Mucosa of rectum (tissue), 2 donors: ENCODE measurements at regions not wholly inside any gene's neighbourhood (a gene's known extent, or its start where the extent isn't known, plus 50 kb on each side); places are given as distances from the start of the nearest gene placed in this dataset.
"Not testable (repeated sequence)": the region's sequence is repeated elsewhere in the genome, so short reads cannot be mapped to it uniquely, and the experiment has no call there.

ENCODE experiments used
- H3K27ac ChIP-seq, 2 donors: one replicate each; pipeline ENCODE4 v1.7.0; 2013; ENCODE audit warnings: inconsistent platforms in 2 of 2, low read depth in 2 of 2, low read length in 2 of 2
- H3K27me3 ChIP-seq, 2 donors: one replicate each; pipeline ENCODE4 v1.7.0; 2013; ENCODE audit warnings: low read length in 2 of 2; ENCODE audit not compliant: control insufficient read depth in 2 of 2, insufficient read depth in 2 of 2
- H3K36me3 ChIP-seq, 2 donors: one replicate each; pipeline ENCODE4 v1.7.0; 2013; ENCODE audit warnings: low read length in 2 of 2; ENCODE audit not compliant: control insufficient read depth in 2 of 2, insufficient read depth in 2 of 2
- H3K4me1 ChIP-seq, 2 donors: one replicate each; pipeline ENCODE4 v1.7.0; 2013; ENCODE audit warnings: low read length in 2 of 2, mild to moderate bottlenecking in 1 of 2; ENCODE audit not compliant: control insufficient read depth in 2 of 2, insufficient read depth in 2 of 2
- H3K4me3 ChIP-seq, 2 donors: one replicate each; pipeline ENCODE4 v1.7.0; 2013; ENCODE audit warnings: low read length in 2 of 2
- H3K9ac ChIP-seq, 2 donors: one replicate each; pipeline ENCODE4 v1.7.0; 2013; ENCODE audit warnings: low read length in 2 of 2, low read depth in 1 of 2, mild to moderate bottlenecking in 1 of 2
- H3K9me3 ChIP-seq, 2 donors: one replicate each; pipeline ENCODE4 v1.7.0; 2013; ENCODE audit warnings: low read length in 2 of 2; ENCODE audit not compliant: control insufficient read depth in 2 of 2
- donor health status: healthy.
- donor health status: Normal muscosa, but diverticular disease.

DNA sequence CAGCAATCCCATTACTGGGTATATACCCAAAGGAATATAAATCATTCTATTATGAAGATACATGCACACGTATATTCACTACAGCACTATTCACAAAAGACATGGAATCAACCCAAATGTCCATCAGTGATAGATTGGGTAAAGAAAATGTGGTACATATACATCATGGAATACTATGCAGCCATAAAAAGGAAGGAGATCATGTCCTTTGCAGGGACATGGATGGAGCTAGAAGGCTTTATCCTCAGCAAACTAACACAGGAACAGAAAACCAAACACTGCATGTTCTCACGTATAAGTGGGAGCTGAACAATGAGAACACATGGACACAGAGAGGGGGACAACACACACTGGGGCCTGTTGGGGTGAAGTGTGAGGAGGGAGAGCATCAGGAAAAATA, 139.9 kb upstream of the EXOC2 start:
- H3K27ac ChIP-seq, H3K4me3 ChIP-seq, H3K4me1 ChIP-seq: not testable (repeated sequence)

DNA sequence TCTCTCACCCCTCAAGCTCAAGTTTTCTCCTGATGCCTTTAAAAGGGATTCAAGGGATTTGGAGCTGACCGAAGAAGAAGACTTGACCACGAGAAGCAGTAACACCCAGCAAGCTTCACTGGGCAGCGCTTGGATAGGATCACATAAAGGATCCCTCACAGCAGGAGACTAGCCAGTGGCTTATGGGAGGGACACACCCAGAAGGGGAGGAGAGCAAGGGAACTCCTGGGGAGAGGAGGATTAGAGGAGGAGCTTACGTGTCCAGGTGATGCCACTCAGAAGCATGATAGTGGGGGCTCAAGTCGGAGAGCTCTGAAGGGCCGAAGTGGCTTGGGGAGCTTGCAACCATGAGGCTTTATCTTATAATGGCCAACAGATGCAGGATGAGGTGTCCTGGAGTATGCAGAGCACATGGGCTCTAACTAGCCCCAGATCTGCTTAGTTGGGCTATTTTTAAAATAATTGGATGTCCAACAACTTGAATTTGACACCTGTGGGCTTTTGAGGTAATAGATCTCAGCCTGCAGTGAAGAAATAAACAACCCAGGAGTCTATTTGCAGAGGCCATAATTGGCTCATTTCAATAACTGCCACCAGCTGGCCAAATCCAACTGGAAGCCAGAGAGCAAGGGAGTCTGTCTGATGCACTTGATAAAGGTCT, 137.9 kb upstream of the EXOC2 start:
- H3K36me3 ChIP-seq = no peaks in the 10 kb centered on the region
- peaks cover 0 to 3% of the 10 kb centered on the region in 2 donors for H3K9me3 ChIP-seq
- no peaks in the 10 kb centered on the region for H3K4me1 ChIP-seq
- no peak overlapping the region for H3K9ac ChIP-seq
- H3K27me3 ChIP-seq = no peaks in the 10 kb centered on the region
- H3K4me3 ChIP-seq = no peak overlapping the region
- H3K27ac ChIP-seq = no peak overlapping the region

More for the DNA sequence above, 139.9 kb upstream of the EXOC2 start:
- H3K9me3 ChIP-seq, H3K27me3 ChIP-seq, H3K36me3 ChIP-seq, H3K9ac ChIP-seq: not testable (repeated sequence)

DNA sequence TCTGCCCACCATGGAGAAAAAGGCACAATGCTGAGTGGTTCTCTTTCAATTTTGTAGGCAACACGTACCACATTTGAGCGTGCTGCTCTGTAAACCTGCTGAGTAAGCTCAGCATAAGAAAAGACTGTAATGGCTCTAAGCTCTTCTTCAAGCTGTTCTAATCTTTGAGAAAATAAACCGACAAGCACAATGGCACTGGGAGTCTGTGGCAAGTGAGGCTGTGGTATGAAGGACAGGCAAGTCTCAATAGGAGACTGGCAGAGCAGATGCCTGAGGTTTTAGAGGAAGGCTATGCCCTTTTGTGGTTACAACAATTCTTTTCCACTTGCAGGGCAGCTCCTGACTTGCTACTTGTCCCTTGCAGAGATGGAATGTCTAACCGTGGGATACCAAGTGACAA, 136.7 kb upstream of the EXOC2 start:
- H3K4me1 ChIP-seq = no peaks in the 10 kb centered on the region

DNA sequence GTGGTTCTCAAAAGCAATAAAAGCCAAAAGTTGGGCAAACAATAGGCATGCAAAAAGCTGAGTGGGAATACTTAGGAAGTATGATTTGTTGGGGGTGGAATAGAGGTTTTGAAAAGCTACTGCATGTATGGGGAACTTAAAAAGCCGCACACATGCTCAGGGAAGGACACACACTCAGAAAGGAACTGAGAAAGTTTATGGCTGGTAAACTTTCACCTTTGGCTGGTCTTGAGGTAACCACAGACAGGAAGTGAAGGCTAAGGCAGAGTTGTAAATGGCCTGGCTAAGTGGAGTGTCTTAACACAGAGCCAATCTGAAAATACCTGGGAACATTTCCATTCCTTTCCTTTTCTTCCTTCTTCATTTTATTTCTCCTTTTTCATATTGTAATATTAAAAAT, 134.5 kb upstream of the EXOC2 start:
- H3K27ac ChIP-seq = no peak overlapping the region
- H3K27me3 ChIP-seq = no peaks in the 10 kb centered on the region
- H3K4me1 ChIP-seq = no peaks in the 10 kb centered on the region
- no peaks in the 10 kb centered on the region for H3K36me3 ChIP-seq
- H3K4me3 ChIP-seq = no peak overlapping the region
- H3K9me3 ChIP-seq = peaks cover 0 to 3% of the 10 kb centered on the region in 2 donors
- no peak overlapping the region for H3K9ac ChIP-seq

More for the DNA sequence above, 136.7 kb upstream of the EXOC2 start:
- Histone ChIP-seq H3K27me3 (no peaks in the 10 kb centered on the region), H3K9ac (no peak overlapping the region), H3K4me3 (no peak overlapping the region), H3K27ac (no peak overlapping the region), H3K9me3 (peaks cover 0 to 3% of the 10 kb centered on the region in 2 donors), H3K36me3 (no peaks in the 10 kb centered on the region)

DNA sequence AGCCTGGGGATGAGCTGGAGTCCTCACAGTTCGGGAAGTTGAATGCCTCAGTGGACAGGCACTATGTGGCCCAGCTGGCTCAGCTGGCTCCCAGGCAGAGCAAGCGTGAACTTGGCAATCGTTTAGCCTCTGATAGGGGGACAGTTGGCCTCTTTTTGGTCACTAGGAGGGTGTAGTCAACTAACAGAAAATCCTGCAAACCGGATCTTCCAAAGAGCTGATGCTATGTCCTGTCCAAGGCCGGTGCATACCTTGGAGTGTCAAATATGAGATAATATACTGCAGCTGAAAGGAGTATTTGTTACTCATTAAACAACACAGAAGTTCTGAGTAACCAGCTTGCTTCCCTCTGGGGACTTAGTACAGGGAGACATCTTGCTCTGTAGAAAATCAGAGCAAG, 126.2 kb upstream of the EXOC2 start:
- Histone ChIP-seq H3K9me3 (no peaks in the 10 kb centered on the region), H3K4me1 (no peaks in the 10 kb centered on the region), H3K4me3 (no peak overlapping the region), H3K27me3 (no peaks in the 10 kb centered on the region), H3K27ac (no peak overlapping the region), H3K9ac (no peak overlapping the region), H3K36me3 (no peaks in the 10 kb centered on the region)

DNA sequence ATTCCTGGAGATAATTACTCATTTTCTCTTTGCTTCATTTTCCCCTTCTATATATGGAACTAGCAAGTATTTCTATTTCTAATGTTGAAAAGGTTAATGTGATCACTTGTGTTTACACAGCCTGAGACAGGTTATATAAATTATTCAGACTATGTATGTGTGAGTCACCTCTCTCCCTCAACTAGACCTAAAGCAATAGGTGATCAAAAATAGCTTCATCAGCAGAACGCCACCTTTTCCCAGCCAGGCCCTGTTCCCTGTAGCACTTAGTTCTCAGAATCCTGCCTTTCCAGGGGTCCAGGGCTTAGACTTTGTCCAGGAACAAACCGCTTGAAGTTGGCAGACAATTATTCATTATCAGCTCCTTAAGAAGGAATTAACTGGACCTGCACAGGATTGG, 125.3 kb upstream of the EXOC2 start:
- no peaks in the 10 kb centered on the region for H3K9me3 ChIP-seq
- H3K36me3 ChIP-seq = no peaks in the 10 kb centered on the region
- no peak overlapping the region for H3K27ac ChIP-seq
- no peaks in the 10 kb centered on the region for H3K27me3 ChIP-seq
- no peak overlapping the region for H3K9ac ChIP-seq
- H3K4me3 ChIP-seq = no peak overlapping the region
- H3K4me1 ChIP-seq = no peaks in the 10 kb centered on the region

DNA sequence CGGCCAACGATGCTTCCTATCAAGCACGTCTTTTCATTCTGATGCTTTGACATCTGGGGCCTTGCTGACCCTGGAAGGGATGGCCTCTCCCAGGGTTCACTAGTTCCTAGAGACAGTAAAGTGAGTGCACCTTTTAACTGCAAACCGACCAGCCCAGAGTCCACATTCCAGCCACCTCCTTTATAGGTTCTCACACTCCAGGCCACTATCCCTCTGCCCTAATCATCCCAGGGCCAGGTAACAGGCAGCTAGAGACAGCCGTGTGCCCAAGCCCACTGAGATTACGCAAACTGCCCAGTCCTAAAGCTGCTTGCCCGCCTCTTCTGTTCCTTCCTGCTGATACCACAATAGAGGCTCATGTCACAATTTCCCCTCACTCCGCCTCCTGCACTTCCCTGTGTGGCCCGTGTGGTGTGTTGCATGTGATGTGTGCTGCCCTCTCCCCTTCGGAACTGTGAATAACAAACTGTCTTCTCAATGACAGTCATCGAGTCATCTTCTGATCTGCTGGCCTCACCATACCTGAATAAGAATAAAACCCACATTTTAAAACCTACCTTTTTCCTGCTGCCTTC, 123.7 kb upstream of the EXOC2 start:
- no peaks in the 10 kb centered on the region for H3K36me3 ChIP-seq
- H3K9ac ChIP-seq = no peak overlapping the region
- no peak overlapping the region for H3K4me3 ChIP-seq
- no peaks in the 10 kb centered on the region for H3K9me3 ChIP-seq
- H3K4me1 ChIP-seq = no peaks in the 10 kb centered on the region
- no peaks in the 10 kb centered on the region for H3K27me3 ChIP-seq
- no peak overlapping the region for H3K27ac ChIP-seq

DNA sequence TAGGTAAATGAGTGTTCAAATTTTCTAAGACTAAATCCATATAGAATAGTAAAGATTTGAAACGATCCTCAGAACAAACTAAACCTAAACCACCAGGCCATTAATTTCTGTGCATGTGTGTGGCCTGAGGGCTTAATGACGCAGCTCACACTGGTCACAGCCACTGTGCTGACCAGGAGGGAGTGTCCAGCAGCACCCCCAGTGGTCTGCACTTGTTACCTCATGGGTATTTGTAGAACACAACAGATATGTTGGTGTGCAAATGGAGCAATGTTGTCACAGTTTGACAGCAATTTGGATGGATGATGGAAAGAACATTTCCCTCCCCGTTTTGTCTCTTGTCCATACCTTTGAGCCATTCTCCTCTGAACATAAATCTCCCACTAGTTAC, 122.4 kb upstream of the EXOC2 start:
- Histone ChIP-seq H3K4me3 (no peak overlapping the region), H3K36me3 (no peaks in the 10 kb centered on the region), H3K27ac (no peak overlapping the region), H3K9me3 (no peaks in the 10 kb centered on the region), H3K9ac (no peak overlapping the region), H3K4me1 (no peaks in the 10 kb centered on the region), H3K27me3 (no peaks in the 10 kb centered on the region)

DNA sequence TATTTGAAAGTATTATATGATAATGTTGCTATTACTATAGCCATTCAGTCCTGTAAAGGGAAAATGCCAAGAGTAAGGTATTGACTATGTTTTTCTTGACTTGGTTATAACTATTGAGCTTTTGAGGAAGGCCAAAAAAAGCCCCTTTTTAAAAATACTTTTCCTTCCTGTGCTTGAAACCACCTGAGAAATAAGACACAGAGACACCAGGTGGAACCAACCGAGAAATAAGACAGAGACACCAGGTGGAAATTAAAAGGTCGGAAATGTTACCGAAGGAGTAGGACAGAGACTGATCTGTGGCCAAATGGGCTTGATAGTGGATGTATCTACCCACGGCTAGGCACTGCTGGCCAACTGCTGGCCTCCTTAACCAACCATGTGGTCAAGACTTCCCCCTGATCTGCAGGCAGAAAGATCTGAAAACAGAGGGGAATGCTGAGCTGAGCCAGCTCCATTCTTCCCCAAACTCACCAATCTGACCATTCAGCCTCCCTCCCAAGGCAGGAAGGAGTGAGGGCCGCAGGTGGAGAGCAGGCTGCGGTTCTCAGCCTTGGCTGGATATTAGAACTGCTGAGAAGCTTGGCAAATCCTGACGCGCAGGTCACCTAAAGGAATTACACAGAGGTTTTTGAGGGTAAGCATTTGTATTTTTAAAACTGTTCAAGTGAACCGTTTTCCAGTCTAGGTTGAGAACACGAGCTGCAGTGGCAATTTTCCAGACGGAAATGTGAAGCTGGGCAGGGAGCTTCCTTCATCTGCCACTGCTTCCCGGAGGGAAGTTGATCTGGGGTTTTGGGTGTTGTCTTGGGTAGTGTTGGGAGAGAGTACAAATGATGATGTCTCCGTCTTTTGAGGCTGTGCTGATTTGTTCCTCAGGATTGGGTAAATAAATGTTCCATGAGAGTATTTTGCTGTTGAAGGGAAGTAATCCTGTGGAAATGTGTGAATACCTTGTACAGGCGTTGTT, 121.7 kb upstream of the EXOC2 start:
- Histone ChIP-seq H3K4me1 (no peaks in the 10 kb centered on the region), H3K9me3 (no peaks in the 10 kb centered on the region), H3K36me3 (no peaks in the 10 kb centered on the region), H3K27me3 (no peaks in the 10 kb centered on the region), H3K27ac (no peak overlapping the region), H3K9ac (no peak overlapping the region), H3K4me3 (no peak overlapping the region)

DNA sequence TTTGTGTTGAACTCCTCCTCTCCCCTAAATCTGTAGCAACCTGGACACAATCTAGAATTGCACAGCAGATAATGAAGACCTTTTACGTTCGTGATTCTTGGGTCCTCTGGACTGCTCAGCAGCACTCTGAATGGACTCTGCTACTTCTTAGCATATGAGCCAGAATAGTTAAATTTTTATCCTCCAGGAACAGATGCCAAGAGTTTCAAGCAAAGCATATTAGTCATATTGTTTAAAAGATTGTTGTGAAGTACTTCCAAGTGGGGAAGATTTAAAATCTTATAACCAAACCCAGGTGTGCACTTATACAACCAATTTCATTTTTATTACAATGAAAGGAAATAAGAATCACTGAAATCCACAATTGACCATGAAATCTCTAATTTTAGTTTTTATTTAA, 118.9 kb upstream of the EXOC2 start:
- no peaks in the 10 kb centered on the region for H3K27me3 ChIP-seq
- H3K9me3 ChIP-seq = no peaks in the 10 kb centered on the region

More for the DNA sequence above, 118.9 kb upstream of the EXOC2 start:
- Histone ChIP-seq H3K4me1 (no peaks in the 10 kb centered on the region), H3K36me3 (no peaks in the 10 kb centered on the region), H3K9ac (no peak overlapping the region), H3K27ac (no peak overlapping the region), H3K4me3 (no peak overlapping the region)
